HG03039 (cell line): ENCODE measurements at regions not wholly inside any gene's neighbourhood (a gene's known extent, or its start where the extent isn't known, plus 50 kb on each side); places are given as distances from the start of the nearest gene placed in this dataset.
"Not testable (repeated sequence)": the region's sequence is repeated elsewhere in the genome, so short reads cannot be mapped to it uniquely, and the experiment has no call there.

ENCODE experiments used
- ATAC-seq: cut with Tn5 transposase; IDR thresholded peaks from one replicate; pipeline ENCODE4 v1.9.1; 2021; ENCODE audit warnings: mild to moderate bottlenecking, moderate library complexity; ENCODE audit not compliant: unreplicated experiment

DNA sequence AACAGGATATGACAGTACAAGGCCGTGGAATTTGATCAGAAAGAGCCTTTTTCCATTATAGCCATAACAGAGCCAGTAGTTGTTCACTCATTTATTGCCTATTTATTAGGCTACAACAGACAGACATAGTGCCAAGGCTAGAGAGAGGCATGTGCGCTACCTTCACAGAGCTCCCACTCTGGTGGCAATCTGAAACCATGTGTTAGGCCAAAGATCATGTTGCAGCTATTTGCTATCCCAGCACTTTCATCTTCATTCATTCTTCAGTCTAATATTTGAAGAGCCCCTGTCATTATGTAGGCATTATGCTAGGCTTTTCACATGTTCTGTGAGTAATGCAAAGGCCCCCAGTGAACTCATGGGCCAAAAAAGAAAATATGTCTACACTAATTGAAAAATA lies 404.8 kb downstream of the IGSF11 start:
- ATAC-seq = no peak

DNA sequence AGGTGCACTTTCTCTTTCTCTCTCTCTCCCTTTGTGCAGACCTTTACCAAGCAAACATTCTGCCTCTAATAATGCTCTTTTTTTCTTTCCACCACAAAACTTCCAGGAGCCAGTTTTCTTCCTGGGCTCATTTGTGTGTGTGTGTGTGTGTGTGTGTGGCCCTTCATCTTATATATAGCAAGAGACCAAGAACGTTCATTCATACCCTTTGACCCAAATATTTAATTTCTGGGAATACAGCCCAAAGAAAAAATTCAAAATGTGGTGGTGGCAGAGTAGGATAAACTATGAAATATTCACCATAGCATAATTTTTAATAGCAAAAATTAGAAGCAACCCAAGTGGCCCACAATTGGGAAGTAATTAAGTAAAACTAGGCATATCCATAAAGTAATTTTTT lies 398.9 kb downstream of the IGSF11 start:
- no peak for ATAC-seq

DNA sequence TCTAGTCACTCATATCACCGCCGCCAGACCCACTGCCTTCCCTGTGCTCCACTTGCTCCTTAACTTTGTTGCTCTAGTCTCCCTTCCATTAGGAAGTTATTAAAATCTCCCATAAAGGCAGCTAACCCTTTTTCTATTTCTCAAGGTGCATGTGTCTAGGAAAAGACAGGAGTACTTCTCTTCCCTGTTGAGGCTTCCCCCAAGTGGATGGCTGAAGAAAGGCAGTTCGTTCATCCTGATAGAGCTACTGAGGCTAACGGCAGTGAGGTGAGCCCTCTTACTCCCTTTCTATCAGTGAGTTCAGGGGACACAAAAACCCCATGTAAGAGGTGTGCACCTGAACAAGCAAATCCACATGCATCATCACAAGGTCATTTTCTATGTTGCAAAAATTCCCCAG lies 397.8 kb downstream of the IGSF11 start:
- no peak for ATAC-seq

DNA sequence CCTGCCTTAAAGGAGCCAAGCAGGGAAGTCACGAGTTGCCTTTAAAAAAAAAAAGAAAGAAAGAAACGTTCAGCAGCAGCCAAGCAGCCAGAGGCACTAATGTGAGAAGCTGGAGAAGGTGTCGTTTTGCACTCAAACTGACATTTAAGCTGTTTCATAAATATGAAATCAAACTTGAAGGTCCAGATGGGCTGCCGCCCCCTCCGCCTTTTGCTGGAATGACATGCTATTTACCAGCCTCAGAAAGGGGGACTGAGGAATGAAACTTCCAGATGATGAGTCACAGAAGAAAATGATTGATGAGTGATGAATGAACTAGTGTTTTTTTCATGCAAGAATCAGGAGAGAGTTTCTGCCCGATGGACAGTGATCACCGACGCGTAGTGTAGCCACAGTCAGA lies 396.8 kb downstream of the IGSF11 start:
- ATAC-seq = no peak

DNA sequence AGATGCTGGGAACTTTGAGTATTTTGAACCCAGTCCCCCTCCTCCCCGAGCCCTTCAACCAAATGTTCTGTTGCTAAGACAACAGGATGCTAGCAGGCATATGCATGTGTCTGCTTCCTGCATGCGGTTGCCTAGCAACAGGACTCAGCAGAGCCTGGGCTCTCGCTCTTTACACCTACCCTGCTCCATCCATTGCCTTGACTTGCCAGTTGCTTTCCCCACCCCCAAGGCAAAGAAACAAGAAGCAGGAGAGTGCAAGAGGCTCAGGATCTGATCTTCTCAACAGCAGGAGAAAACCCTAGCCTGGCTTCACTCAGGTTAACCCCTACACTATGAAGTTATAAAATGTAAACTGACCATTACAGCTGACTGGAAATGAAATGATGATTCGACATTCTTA lies 393.0 kb downstream of the IGSF11 start:
- no peak for ATAC-seq

DNA sequence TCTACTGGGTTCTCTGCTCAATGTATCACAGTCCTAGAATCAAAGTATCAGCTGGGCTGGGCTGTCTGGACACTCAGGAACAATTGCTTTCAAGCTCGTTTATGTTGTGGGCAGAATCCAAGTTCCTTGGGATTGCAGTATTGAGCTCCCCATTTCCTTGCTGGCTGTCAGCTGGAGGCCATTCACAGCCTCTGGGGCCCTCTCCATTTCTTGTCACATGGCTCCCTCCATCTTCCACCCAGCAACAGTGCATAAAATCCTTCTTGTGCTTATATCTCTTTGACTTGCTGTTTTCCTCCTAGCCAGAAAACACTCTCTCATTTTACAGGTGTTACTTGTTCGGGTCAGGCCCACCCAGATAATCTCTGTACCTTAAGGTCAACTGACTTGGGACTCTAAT lies 363.5 kb downstream of the IGSF11 start:
- no peak for ATAC-seq

DNA sequence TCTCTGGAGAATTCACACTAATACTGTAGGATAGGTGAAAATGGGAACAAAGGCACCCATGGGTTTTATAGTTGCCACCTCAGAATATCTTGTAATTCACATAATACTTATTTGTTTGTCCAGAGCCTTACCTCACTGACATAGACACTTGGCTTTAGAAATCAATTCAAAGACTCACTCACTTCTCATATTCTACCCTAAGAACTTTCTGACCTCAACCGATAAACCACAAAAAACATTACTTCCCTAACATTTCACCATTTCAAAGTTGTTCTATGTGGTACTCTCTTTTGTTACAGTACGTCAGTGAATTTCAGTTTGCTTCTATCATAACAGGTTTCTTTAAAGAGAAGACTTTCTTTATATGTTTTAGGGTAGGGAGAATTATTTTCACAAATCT lies 359.3 kb downstream of the IGSF11 start:
- ATAC-seq = no peak

DNA sequence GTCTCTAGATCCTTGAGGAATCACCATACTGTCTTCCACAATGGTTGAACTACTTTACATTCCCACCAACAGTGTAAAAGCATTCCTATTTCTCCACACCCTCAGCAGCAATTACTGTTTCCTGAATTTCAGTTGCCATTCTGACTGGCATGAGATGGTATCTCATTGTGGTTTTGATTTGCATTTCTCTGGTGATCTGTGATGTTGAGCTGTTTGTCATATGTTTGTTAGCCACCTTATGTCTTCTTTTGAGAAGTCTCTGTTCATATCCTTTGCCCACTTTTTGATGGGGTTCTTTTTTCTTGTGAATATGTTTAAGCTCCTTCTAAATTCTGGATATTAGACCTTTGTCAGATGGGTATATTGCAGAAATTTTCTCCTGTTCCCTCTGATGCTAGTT lies 356.0 kb downstream of the IGSF11 start:
- not testable (repeated sequence) for ATAC-seq

DNA sequence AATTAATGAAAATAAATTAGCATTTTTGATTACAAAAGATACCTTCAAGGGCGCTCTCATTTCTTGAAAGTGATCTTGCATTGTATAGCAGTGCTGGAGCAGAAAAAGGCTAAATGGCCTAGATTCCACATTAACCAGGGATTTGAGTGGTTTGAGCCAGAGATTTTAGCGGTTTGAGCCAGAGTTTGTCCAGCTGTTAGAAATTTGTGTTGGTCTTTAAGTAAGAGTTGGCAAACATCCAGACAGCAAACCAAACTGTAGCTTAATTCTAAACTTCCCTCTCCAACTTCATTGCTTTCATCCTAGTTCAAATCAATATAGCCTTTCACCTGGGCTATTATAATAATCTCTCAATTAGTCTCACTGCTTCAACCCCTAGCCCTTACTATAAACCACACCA lies 351.7 kb downstream of the IGSF11 start:
- ATAC-seq = no peak

DNA sequence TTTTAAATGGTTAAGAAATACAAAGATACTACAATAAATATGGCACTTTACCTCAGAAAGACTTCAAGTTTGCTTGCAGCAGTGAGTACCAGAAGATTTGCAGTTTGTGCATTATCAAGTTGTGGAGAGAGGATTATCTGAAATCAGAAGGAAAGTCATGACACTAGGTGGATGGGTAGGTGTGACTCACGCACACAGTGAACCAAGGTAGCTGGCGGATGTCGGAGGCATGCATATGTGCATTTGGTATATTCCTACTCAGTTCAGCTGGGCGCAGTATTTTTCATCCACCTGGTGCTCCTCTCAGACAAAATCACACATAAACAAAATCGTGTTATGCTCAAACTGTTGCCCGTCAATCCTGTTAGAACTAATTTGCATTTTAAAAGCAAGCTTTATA lies 351.0 kb downstream of the IGSF11 start:
- ATAC-seq = no peak

DNA sequence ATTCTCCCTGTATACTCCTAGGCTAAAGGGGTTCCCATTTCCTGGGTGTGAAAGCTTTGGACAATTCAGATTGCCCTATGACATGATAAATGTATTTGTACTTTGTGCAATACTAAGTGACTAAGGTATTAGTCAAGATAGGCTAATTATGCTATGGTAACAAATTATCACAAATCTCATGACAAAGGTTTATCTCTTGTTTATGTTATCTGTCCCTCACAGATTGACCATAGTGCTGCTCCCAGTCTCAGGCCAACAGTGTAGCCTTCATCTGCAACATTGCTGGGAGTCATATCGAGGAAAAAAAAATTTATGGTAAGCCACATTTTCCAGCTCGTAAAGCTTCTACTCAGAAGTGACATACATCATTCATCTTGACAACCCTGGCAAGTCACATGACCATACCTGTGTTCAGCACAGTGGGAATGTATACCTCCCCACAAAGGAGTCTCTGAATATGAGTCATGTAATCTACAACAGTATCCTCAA lies 346.2 kb downstream of the IGSF11 start:
- ATAC-seq = no peak

DNA sequence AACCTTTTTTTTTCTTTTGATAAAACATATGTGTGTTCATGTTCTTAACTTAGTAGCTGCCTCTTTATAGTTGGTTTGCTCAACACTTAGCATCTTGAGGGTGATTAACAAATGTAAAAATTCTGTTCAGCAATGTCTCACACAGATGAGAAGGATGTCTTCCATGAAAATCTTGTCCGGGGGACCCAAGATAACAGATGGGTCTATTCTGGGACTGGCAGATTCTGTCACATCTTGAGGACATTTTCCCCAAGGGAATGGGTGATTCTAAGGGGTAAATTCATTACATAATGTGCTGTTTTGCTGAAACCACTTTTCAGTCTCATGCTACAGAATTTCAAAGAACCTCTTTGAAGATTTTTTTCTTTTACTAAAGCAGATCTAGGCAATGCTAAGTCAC lies 342.2 kb downstream of the IGSF11 start:
- ATAC-seq = no peak

DNA sequence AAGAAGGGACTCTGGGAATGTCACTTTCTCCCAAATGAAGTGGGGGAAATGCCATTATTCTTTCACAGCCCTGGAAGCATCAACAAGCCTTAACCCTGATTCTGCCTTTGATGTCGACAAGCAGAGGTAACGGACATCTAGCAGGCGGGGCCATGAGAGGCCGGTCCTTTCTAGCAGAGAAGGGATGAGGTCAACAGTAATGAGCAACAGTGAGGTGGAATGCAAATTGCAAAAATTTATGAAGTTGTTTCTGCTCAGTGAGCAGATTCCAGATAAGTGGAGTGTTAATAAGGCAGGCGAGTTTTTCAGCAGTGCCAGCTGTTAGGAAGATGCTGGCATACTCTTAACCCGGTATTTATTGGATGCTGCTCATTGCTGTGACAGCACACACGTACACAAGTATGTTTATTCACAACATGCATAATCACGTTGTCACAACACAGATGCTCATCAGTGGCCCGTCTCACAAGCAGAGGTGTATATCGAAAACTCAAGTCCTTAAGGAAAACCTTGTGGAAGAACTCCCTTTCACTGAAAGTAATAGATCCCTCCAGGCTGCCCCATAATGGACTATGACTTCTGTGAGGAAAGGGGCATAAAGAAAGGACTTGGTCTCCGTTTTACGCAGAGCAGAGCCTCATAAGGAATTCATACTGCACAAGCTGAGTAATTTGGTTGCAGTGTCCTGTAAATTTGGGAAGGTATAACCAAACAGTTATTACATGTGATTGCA lies 329.0 kb downstream of the IGSF11 start:
- ATAC-seq = no peak

DNA sequence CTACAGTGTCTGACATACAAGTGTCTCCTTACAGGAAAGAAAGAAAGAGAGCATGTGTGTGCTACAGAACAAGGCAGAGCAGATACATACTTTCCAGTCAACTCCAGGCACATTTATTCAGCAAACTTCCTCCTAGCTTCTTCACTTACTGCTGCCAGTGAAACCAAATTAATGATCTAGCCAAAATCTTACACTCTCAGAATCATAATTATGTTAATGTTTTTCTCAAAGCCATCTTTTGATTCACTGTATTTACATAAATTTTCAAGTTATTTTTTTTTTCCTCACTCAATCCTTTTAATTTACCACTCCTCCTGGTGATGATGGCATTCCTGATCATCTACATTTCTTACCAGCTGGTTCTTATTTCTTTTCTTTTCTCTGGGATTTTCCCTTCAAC lies 326.7 kb downstream of the IGSF11 start:
- no peak for ATAC-seq

DNA sequence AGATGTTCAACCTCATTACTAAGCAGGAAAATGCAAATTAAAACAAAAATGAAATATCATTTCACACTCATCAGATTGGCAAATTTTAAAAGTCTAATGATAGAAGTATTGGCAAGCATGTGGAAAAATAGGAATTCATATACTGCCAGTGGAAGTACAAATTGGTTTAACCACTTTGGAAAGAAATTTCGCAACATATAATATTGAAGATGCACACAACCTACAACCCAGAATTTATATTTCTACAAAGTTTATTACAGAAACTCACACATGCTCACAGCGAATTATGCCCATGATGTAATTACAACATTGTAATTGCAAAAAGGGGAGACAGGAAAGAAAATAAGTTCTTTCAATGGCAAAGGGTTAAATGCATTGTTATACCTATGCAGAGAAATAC lies 324.1 kb downstream of the IGSF11 start:
- ATAC-seq = no peak

DNA sequence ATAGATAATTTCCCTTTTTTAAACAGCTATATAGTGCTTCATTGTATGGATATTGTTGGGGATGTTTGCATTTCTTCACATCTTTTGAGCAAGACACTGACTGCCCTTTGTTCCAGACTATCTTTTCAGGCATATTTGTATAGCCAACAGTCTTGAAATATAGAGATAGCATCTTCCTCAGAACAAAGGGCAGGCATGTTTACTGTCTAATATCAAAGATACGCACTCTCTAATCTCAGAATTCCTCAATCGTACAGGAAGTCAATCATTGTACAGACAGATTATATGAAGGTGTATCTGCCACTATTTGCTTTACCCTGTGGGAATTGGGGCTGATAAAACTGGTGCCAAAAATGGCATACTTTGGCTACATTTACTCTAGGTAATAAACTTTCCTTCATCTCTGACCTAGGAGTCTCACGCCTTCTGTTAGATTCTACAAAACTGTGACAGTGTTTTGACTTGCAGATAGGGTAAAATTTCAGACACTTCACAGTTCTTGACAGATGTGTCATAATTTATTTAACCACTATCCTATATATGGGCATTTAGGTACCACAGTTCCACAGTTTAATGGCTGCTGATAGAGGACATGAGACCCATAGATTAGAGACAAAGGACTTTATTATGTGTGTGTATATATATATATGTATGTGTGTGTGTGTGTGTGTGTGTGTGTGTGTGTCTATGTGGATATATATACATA lies 321.0 kb downstream of the IGSF11 start:
- ATAC-seq = no peak

DNA sequence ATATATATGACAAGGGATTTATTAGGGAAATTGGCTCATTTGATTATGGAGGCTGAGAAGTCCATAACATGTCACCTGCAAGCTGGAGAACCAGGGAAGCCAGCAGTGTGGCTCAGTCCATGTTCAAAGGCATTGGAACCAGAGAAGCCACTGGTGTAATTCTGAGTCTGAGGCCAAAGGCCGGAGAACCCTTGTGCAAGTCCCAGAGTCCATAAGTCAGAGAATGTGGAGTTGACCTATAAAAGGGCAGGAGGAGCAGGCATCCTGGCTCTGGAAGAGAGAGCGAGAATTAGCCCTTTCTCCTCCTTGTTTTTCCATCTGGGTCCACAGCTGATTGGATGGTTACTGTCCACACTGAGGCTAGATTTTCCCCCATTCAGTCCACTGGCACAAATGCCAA lies 319.8 kb downstream of the IGSF11 start:
- no peak for ATAC-seq

DNA sequence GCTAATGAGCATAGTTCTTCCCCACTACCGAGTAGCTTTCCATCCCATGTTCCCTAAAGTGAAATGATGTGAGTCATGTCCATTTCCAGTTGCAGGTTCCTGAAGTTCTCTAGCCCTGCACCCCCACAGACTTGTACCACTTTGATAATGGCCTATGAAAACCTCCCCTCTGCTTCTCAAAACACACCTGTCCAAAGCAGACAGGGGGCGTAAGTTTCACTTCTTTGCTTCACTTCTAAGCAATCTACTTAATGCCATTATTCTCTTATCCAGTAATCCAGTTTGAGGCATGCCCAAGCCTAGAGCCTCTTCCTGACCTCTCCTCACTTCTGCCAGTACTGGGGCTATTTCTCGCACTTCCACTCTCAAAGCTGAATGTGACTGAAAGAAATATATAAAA lies 305.1 kb downstream of the IGSF11 start:
- ATAC-seq = no peak

DNA sequence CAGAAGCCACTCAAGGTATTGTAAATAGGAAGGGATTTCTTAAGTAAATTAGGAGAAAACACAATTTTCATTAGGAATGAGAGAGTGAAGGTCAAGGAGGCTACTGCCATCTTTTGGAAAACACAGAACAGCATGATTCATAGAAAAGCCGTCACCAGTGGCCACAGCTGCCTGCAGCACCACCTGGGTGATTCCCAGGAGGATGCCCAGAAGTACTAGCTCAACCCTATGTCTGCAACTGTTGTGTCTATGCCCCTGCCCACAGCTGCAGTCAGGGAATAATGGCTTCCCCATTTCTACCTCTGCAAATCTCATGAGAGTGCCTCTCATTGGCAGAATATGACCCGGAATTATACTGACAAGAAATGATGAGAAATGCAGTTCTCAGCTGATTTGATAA lies 300.0 kb downstream of the IGSF11 start:
- ATAC-seq = no peak

DNA sequence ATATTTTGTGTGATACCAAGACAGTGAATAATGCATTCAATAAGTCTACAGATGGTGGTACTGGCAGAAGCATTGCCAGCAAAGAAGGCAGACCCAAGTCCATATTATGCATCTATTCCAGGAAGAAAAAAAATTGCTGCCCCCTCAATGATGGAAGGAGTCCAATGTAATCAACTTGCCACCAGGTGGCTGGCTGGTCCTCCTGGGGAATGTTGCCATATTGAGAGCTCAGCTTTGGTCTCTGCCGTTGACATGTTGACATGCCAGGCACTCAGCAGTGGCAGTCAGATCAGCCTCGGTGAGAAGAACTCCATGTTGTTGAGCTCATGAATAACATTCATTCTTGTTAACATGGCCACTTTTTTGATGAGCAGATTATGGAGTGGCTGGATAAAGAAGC lies 298.5 kb downstream of the IGSF11 start:
- no peak for ATAC-seq

DNA sequence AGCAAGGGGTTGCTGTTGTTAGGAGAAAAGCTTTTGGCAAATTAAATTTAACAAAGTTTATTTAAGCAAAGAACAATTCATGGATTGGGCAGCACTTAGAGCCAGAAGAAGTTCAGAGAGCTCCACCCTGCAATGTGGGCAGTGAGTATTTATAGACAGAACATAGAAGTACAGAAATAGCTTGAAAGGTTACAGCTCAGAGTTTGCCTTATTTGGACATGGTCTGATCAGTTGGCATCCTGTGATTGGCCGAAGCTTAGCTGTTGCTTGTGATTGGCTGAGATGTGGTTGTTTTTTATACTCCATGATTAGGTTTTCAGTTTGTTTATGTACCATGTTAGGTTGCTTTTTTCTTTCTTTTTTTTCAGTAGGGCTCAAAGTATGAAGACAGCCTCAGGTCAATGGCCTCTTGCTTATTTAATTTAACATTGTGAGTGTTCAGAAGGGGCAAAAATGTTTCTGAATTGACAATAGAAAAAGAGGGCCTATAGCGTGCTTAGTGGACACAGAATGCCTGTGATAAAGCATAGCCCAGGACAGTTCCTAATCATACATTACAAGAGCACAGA lies 293.8 kb downstream of the IGSF11 start:
- ATAC-seq = no peak

DNA sequence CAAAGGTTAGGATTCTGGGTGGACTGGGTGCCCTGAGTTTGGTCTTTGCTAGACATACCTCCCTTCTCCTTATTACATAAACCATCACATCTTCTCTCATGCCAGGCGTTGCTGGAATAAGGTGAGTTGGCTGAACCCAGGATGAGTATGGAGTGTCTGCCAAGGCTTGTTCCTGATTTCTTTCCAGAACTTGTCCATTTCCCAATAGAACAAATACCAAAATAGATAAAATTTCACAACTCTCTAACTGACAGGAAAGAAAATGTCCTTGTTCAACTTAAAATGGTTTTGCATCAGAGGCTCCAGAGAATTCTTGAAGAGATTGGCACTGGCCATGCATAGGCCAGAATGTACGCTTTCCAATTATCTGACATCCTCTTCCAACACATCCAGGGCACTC lies 291.9 kb downstream of the IGSF11 start:
- ATAC-seq = no peak
